Stomach (tissue), 8 donors: ENCODE measurements at regions not wholly inside any gene's neighbourhood (a gene's known extent, or its start where the extent isn't known, plus 50 kb on each side); places are given as distances from the start of the nearest gene placed in this dataset.
"Not testable (repeated sequence)": the region's sequence is repeated elsewhere in the genome, so short reads cannot be mapped to it uniquely, and the experiment has no call there.

Experiments
- DNase-seq, 2 donors: peaks; one replicate each; pipeline versions ENCODE4 v3.0.0 to v3.0.0-alpha.2; 2013 to 2019
- H3K27ac ChIP-seq, 5 donors: fragments of 200-600 bp in 4 of 5; sonication (generic) in 4 of 5; one replicate each; pipeline ENCODE4 v1.5.1; 2013 to 2019; ENCODE audit warnings: mild to moderate bottlenecking in 1 of 5, moderate library complexity in 1 of 5
- H3K27me3 ChIP-seq, 3 donors: fragments of 200-600 bp; sonication (generic); one replicate each; pipeline ENCODE4 v1.5.1; 2017 to 2019; ENCODE audit warnings: mixed run types in 1 of 3
- H3K36me3 ChIP-seq, 4 donors: fragments of 200-600 bp; sonication (generic); 1 replicate in 3 of 4; 2 replicates in 1 of 4; pipeline ENCODE4 v1.5.1; 2016 to 2019
- H3K4me1 ChIP-seq, 4 donors: fragments of 200-600 bp; sonication (generic); one replicate each; pipeline ENCODE4 v1.5.1; 2016 to 2019
- H3K4me3 ChIP-seq, 4 donors: fragments of 200-600 bp; sonication (generic) in 3 of 4; one replicate each; pipeline ENCODE4 v1.5.1; 2016 to 2019; ENCODE audit warnings: mild to moderate bottlenecking in 1 of 4
- H3K9me3 ChIP-seq, 4 donors: fragments of 200-600 bp; sonication (generic); one replicate each; pipeline ENCODE4 v1.5.1; 2016 to 2019
- EP300 ChIP-seq: sonication (generic); formaldehyde crosslinking; IDR thresholded peaks from one replicate; pipeline ENCODE4 v1.6.1; 2017; ENCODE audit warnings: antibody characterized with exemption
- POLR2A ChIP-seq, 4 donors: fragments of 450-650 bp; IDR thresholded peaks; one replicate each; pipeline ENCODE4 v1.6.1; 2016; ENCODE audit warnings: antibody characterized with exemption in 4 of 4, control low read depth in 2 of 4, mild to moderate bottlenecking in 1 of 4, moderate library complexity in 1 of 4
- POLR2AphosphoS5 ChIP-seq, 3 donors: sonication (generic); formaldehyde crosslinking; IDR thresholded peaks; one replicate each; pipeline ENCODE4 v1.6.1; 2016; ENCODE audit warnings: antibody characterized with exemption in 3 of 3
- WGBS, 5 donors: extraction: QIAGEN DNeasy Blood & Tissue Kit in 3 of 5; methylation state at CpG; one replicate each; pipeline versions ENCODE4 v1.1.5 to v1.1.7; 2013 to 2018; 5-methylcytosine and 5-hydroxymethylcytosine counted together
- intact Hi-C: fragments of 100-400 bp; cut with DNase I; formaldehyde crosslinking; loops from one replicate; pipeline ENCODE4 v1.15.1; 2023; ENCODE audit warnings: low total_unique reads
- TF ChIP-seq, protein P1 (sequence below), 7 experiments: fragments of 450-650 bp in 4 of 7; fragments of 200-600 bp in 3 of 7; sonication (generic) in 3 of 7; IDR thresholded peaks; one replicate each; pipeline ENCODE4 v1.5.1; 2016 to 2019; ENCODE audit warnings: antibody characterized with exemption in 7 of 7, control low read depth in 2 of 7, mild to moderate bottlenecking in 1 of 7
- donor health status: healthy with polysubstance abuse.
- donor health status: Bipolar disorder and iron deficiency.
- donor health status: healthy.

DNA sequence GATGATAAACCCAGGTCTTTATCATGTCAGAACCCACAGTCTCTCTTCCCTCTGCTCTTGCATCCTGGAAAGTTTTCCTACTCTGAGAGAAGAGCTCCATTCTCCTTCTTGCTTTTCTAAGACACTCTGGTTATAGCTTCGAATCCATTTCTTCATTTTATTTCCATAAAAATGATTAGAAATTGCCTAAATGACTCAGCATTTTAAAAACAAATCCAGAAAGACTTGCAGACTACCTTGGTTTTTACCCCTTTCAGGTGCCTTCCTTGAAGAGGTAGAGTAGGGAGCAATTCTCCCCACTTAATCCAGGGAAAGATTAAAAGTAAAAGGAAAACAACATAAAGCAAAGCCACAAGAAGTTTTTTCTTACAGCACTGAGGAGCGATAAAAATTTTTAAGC lies 1256.0 kb downstream of the ROBO1 start:
- Histone ChIP-seq H3K36me3 (no peaks in the 10 kb centered on the region), H3K9me3 (no peaks in the 10 kb centered on the region), H3K4me1 (peaks cover 0 to 10% (median 2%) of the 10 kb centered on the region in 4 donors), H3K4me3 (no peak overlapping the region), H3K27me3 (no peaks in the 10 kb centered on the region), H3K27ac (no peak overlapping the region)
- no peak for TF ChIP-seq POLR2A (IDR thresholded peaks at IDR 0.05)
- TF ChIP-seq POLR2AphosphoS5 (IDR thresholded peaks at IDR 0.05): no peak
- intact Hi-C loops: no loop called here
- DNase-seq: no peak
- 41 to 73% (median 62%) methylated on average over 2 of the region's 2 CpGs for WGBS, 5 donors

DNA sequence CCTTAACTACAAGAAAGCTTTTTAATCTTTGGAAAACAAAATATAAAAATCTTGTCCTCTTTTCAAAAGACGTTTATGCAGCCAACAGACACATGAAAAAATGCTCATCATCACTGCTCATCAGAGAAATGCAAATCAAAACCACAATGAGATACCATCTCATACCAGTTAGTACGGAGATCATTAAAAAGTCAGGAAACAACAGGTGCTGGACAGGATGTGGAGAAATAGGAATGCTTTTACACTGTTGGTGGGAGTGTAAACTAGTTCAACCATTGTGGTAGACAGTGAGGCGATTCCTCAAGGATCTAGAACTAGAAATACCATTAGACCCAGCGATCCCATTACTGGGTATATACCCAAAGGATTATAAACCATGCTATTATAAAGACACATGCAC lies 1255.0 kb downstream of the ROBO1 start:
- H3K36me3 ChIP-seq, H3K4me3 ChIP-seq, H3K27me3 ChIP-seq, H3K9me3 ChIP-seq, intact Hi-C loops, DNase-seq, H3K4me1 ChIP-seq, H3K27ac ChIP-seq: not testable (repeated sequence)
- 77 to 85% (median 80%) methylated on average over 4 of the region's 4 CpGs for WGBS, 5 donors

DNA sequence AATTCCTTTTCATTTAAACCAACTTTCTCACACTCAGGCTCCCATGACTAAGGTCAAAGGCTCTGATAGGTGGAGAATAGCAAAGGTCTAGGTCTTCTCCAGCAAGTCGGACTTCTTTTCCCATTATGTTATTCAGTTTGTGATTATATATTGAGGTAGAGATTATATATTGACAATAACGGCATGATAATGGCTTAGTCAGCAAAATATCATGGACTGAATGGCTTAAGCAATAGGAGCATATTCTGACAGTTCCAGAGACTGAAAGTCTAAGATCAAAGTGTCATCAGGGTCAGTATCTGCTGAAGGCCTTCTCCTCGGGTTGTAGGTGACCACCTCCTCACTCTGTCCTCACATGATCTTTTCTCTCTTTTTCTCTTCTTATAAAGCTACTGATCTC lies 1251.4 kb downstream of the ROBO1 start:
- 81 to 92% (median 85%) methylated on average over 3 of the region's 3 CpGs for WGBS, 5 donors
- Histone ChIP-seq H3K9me3 (no peaks in the 10 kb centered on the region), H3K27me3 (no peaks in the 10 kb centered on the region), H3K4me3 (no peak overlapping the region), H3K36me3 (no peaks in the 10 kb centered on the region), H3K4me1 (peaks cover 0 to 5% (median 2%) of the 10 kb centered on the region in 4 donors), H3K27ac (no peak overlapping the region)
- TF ChIP-seq POLR2A (IDR thresholded peaks at IDR 0.05): no peak
- TF ChIP-seq, protein P1, sequence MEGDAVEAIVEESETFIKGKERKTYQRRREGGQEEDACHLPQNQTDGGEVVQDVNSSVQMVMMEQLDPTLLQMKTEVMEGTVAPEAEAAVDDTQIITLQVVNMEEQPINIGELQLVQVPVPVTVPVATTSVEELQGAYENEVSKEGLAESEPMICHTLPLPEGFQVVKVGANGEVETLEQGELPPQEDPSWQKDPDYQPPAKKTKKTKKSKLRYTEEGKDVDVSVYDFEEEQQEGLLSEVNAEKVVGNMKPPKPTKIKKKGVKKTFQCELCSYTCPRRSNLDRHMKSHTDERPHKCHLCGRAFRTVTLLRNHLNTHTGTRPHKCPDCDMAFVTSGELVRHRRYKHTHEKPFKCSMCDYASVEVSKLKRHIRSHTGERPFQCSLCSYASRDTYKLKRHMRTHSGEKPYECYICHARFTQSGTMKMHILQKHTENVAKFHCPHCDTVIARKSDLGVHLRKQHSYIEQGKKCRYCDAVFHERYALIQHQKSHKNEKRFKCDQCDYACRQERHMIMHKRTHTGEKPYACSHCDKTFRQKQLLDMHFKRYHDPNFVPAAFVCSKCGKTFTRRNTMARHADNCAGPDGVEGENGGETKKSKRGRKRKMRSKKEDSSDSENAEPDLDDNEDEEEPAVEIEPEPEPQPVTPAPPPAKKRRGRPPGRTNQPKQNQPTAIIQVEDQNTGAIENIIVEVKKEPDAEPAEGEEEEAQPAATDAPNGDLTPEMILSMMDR (IDR thresholded peaks at IDR 0.05): no peak
- TF ChIP-seq EP300: no peak
- no peak for TF ChIP-seq POLR2AphosphoS5 (IDR thresholded peaks at IDR 0.05)
- DNase-seq: no peak
- intact Hi-C loops: no loop called here

DNA sequence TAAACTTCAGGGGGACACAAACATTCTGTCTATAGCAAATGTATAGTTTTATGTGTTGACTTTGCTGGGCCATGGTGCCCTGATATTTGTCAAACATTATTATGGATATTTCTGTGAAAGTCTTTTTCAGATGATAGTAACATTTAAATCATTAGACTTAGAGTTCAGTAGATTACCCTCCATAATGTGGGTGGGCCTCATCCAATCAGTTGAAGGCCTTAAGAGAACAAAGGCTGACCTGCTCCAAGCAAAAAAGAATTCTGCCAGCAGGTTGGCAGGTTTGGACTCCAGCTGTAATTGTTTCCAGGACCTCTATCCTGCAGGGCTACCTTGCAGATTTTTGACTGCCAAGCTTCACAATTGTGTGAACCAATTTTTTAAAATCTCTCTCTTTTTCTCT lies 1250.9 kb downstream of the ROBO1 start:
- intact Hi-C loops: no loop called here
- H3K9me3 ChIP-seq: no peaks in the 10 kb centered on the region
- no peak for DNase-seq
- H3K4me3 ChIP-seq: no peak overlapping the region
- H3K27me3 ChIP-seq: no peaks in the 10 kb centered on the region
- no peaks in the 10 kb centered on the region for H3K36me3 ChIP-seq
- H3K4me1 ChIP-seq: peaks cover 0 to 5% (median 2%) of the 10 kb centered on the region in 4 donors
- TF ChIP-seq EP300 (no peak), POLR2A (IDR thresholded peaks at IDR 0.05) (no peak), POLR2AphosphoS5 (IDR thresholded peaks at IDR 0.05) (no peak)
- TF ChIP-seq, protein P1 (IDR thresholded peaks at IDR 0.05): no peak
- no peak overlapping the region for H3K27ac ChIP-seq

DNA sequence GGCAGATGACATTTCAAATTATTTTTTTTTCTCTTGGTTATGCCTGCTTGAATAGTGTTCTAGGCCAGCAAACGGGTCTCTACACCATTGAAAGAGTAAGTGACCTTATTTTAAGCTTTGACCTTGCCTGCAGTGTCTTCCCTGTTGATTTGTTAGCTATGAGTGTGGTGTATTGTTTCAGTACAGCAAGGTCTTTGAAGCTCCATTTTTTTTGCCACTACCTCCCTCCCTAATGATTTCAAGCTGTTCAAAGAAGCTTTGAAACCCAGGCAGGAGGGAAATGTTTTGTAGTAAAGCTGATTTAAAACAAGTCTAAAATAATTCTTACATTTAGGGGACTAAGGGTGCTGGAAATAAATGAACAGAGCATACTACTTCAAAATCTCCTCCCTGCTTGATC lies 1249.8 kb downstream of the ROBO1 start:
- peaks cover 0 to 5% (median 2%) of the 10 kb centered on the region in 4 donors for H3K4me1 ChIP-seq
- no peaks in the 10 kb centered on the region for H3K9me3 ChIP-seq
- H3K27me3 ChIP-seq: no peaks in the 10 kb centered on the region
- H3K4me3 ChIP-seq: no peak overlapping the region
- DNase-seq: no peak
- no peak overlapping the region for H3K27ac ChIP-seq
- no peak for TF ChIP-seq EP300
- TF ChIP-seq POLR2A (IDR thresholded peaks at IDR 0.05): no peak
- TF ChIP-seq, protein P1 (IDR thresholded peaks at IDR 0.05): no peak
- no peak for TF ChIP-seq POLR2AphosphoS5 (IDR thresholded peaks at IDR 0.05)
- intact Hi-C loops: no loop called here
- WGBS, 5 donors: 42 to 53% (median 46%) methylated on average over 1 of the region's 1 CpG
- no peaks in the 10 kb centered on the region for H3K36me3 ChIP-seq

DNA sequence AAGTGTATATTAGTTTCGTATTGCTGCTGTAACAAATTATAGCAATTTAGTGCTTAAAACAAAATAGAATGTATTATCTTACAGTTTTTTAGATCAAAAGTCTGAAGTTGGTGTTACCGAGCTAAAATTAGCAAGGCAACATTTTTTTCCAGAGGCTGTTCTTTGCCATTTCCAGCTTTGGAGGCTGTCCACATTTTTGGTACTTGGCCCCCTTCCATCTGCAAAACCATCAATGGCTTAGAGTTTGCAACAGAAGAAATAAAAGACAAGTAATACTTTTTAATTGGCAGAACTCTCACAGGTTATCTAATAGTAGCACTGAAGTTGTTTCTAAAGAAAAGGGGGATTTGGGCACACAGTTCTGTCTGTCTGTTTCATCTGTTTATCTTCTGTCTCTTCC lies 1248.5 kb downstream of the ROBO1 start:
- no peak for DNase-seq
- H3K4me3 ChIP-seq: no peak overlapping the region
- no peak overlapping the region for H3K27ac ChIP-seq
- intact Hi-C loops: no loop called here
- H3K4me1 ChIP-seq: peaks cover 0 to 5% (median 1%) of the 10 kb centered on the region in 4 donors
- H3K27me3 ChIP-seq: no peaks in the 10 kb centered on the region
- H3K9me3 ChIP-seq: no peaks in the 10 kb centered on the region
- TF ChIP-seq, protein P1 (IDR thresholded peaks at IDR 0.05): no peak
- TF ChIP-seq POLR2A (IDR thresholded peaks at IDR 0.05): no peak
- TF ChIP-seq POLR2AphosphoS5 (IDR thresholded peaks at IDR 0.05): no peak
- TF ChIP-seq EP300: no peak
- 61 to 83% (median 74%) methylated on average over 2 of the region's 2 CpGs for WGBS, 5 donors
- no peaks in the 10 kb centered on the region for H3K36me3 ChIP-seq
